Osteocyte (in vitro differentiated cells): ENCODE measurements at regions not wholly inside any gene's neighbourhood (a gene's known extent, or its start where the extent isn't known, plus 50 kb on each side); places are given as distances from the start of the nearest gene placed in this dataset.
A peak's percentile ranks its signal among the peaks of the same experiment; 100 is the strongest.
"Not testable (repeated sequence)": the region's sequence is repeated elsewhere in the genome, so short reads cannot be mapped to it uniquely, and the experiment has no call there.

Experiments
- DNase-seq: peaks from one replicate; pipeline ENCODE4 v3.0.0; 2021; ENCODE audit warnings: mixed read lengths; ENCODE audit not compliant: unreplicated experiment; ENCODE audit errors: extremely low spot score
- H3K27ac Mint-ChIP-seq: one replicate; pipeline ENCODE4 v1.8.0; 2021; ENCODE audit warnings: mild to moderate bottlenecking, mixed read lengths; ENCODE audit not compliant: unreplicated experiment
- H3K27me3 Mint-ChIP-seq: one replicate; pipeline ENCODE4 v1.8.0; 2021; ENCODE audit warnings: mixed read lengths; ENCODE audit not compliant: unreplicated experiment
- H3K36me3 Mint-ChIP-seq: one replicate; pipeline ENCODE4 v1.8.0; 2021; ENCODE audit warnings: mixed read lengths; ENCODE audit not compliant: unreplicated experiment
- H3K4me1 Mint-ChIP-seq: one replicate; pipeline ENCODE4 v1.8.0; 2021; ENCODE audit warnings: mixed read lengths; ENCODE audit not compliant: unreplicated experiment
- H3K4me3 Mint-ChIP-seq: one replicate; pipeline ENCODE4 v1.8.0; 2021; ENCODE audit warnings: mild to moderate bottlenecking, moderate library complexity, mixed read lengths; ENCODE audit not compliant: unreplicated experiment
- H3K9me3 Mint-ChIP-seq: one replicate; pipeline ENCODE4 v1.8.0; 2021; ENCODE audit warnings: mixed read lengths; ENCODE audit not compliant: unreplicated experiment
- TF ChIP-seq, protein P1 (sequence below): fragments of 200-600 bp; sonication (generic); IDR thresholded peaks from 2 replicates; pipeline ENCODE4 v1.5.0; 2021; ENCODE audit warnings: antibody characterized with exemption, mild to moderate bottlenecking, moderate library complexity

GRCh38 chr6:26956601-26957184 lies 290.8 kb upstream of the PRSS16 start:
- Mint-ChIP-seq H3K27ac (peak overlapping the region; percentile 95), H3K4me3 (peak overlapping the region; percentile 91)
- H3K4me1 Mint-ChIP-seq, H3K27me3 Mint-ChIP-seq, H3K9me3 Mint-ChIP-seq, H3K36me3 Mint-ChIP-seq: not testable (repeated sequence)
- TF ChIP-seq, protein P1, sequence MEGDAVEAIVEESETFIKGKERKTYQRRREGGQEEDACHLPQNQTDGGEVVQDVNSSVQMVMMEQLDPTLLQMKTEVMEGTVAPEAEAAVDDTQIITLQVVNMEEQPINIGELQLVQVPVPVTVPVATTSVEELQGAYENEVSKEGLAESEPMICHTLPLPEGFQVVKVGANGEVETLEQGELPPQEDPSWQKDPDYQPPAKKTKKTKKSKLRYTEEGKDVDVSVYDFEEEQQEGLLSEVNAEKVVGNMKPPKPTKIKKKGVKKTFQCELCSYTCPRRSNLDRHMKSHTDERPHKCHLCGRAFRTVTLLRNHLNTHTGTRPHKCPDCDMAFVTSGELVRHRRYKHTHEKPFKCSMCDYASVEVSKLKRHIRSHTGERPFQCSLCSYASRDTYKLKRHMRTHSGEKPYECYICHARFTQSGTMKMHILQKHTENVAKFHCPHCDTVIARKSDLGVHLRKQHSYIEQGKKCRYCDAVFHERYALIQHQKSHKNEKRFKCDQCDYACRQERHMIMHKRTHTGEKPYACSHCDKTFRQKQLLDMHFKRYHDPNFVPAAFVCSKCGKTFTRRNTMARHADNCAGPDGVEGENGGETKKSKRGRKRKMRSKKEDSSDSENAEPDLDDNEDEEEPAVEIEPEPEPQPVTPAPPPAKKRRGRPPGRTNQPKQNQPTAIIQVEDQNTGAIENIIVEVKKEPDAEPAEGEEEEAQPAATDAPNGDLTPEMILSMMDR: peak; percentile 78
- peak; percentile 96 for DNase-seq

DNA sequence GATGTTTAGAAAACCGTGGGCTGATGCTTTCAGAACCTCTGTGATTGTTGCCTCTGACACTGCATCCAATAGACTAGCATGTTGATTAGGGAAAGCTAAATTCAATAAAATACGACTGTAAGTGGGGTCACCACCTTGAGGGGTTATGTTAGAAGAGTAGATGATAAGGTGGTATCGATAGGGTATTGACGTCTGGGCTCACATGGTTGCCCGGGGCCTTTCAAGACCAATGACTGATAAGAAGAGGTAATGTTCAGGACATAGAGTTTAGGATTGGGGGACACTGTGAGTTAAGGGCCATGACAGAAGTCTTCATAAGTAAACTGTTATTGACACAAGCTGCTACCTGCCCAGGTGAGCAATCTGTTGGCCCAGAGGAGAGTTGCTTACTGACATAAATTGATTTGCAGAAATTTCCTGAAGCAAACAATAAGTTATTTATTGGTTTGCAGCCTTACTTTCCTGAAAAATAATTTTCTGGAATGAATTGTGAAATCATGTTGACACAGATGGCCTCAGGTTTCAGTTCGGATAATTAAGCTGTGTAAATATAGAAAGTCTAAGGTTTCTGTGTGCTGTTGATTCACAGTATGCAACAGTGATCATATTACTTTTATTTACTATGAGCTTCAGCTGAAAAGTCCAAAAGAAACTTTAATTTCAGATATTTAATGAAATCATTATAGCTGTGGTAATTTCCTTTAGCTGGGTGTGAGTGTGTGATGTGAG lies 289.9 kb upstream of the PRSS16 start:
- not testable (repeated sequence) for H3K27me3 Mint-ChIP-seq, H3K36me3 Mint-ChIP-seq, DNase-seq, H3K4me1 Mint-ChIP-seq, H3K9me3 Mint-ChIP-seq
- Mint-ChIP-seq H3K4me3 (peak overlapping the region; percentile 91), H3K27ac (peak overlapping the region; percentile 95)

DNA sequence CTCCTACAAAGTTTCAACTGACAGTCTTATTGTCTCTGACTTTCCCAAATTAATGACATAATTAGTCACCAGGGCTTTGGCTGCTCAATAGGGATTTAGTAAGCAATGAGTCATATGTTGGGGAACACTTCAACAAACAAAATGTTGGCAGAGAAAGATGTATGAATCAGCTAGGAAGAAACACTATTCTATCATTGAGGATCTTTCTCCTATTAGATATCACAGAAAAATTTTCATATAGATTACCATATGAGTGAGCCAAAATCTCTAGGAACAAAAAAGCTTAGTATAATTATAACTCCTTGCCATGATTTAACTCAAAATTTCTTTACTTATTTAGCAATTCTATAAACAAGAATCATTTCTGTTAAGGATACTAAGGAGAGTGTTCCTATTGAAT lies 286.3 kb upstream of the PRSS16 start:
- H3K4me1 Mint-ChIP-seq, H3K4me3 Mint-ChIP-seq, H3K27me3 Mint-ChIP-seq, H3K27ac Mint-ChIP-seq, H3K9me3 Mint-ChIP-seq, H3K36me3 Mint-ChIP-seq, DNase-seq: not testable (repeated sequence)

- no peaks in the 10 kb centered on the region for H3K36me3 Mint-ChIP-seq
- no peaks in the 10 kb centered on the region for H3K27me3 Mint-ChIP-seq
- TF ChIP-seq, protein P1: no peak
- H3K27ac Mint-ChIP-seq: no peak overlapping the region
- H3K9me3 Mint-ChIP-seq: peaks cover 3% of the 10 kb centered on the region
- H3K4me3 Mint-ChIP-seq: no peak overlapping the region
- H3K4me1 Mint-ChIP-seq: no peaks in the 10 kb centered on the region
- DNase-seq: no peak
These were observed 245.1 kb upstream of the PRSS16 start for GRCh38 chr6:27002447-27002846.

DNA sequence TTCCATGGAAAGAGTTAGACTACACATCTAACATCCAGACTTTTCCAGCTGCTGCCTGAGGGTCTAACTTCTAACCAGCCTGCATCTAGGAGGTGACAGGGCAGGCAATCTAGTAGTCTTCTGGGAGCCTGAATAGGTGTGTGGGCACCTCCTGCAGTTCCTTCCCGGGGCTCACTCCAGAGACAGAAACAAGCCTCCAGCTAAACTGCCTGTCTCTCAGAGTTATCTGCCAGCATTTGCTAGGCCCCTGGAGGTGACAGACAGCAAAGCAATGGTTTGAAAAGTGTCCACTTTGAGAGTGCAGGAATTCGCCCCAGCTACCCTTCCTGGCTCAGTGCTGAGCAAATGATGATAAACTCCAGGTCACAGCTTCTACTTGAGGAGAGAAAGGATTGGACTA lies 240.5 kb upstream of the PRSS16 start:
- DNase-seq: no peak
- Mint-ChIP-seq H3K4me3 (no peak overlapping the region), H3K4me1 (no peaks in the 10 kb centered on the region), H3K36me3 (no peaks in the 10 kb centered on the region), H3K9me3 (peaks cover 20% of the 10 kb centered on the region), H3K27me3 (no peaks in the 10 kb centered on the region), H3K27ac (no peak overlapping the region)
- TF ChIP-seq, protein P1: no peak

- not testable (repeated sequence) for DNase-seq, H3K27ac Mint-ChIP-seq, H3K36me3 Mint-ChIP-seq, H3K4me3 Mint-ChIP-seq, H3K27me3 Mint-ChIP-seq, H3K4me1 Mint-ChIP-seq
- H3K9me3 Mint-ChIP-seq: peaks cover 20% of the 10 kb centered on the region
These were observed 238.9 kb upstream of the PRSS16 start for GRCh38 chr6:27008613-27009012.

DNA sequence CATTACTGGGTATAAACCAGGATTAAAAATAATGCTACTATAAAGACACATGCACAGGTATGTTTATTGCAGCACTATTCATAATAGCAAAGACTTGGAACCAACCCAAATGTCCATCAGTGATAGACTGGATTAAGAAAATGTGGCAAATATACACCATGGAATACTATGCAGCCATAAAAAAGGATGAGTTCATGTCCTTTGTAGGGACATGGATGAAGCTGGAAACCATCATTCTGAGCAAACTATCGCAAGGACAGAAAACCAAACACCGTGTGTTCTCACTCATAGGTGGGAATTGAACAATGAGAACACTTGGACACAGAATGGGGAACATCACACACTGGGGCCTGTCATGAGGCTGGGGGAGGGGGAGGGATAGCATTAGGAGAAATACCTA lies 233.4 kb upstream of the PRSS16 start:
- not testable (repeated sequence) for DNase-seq, H3K4me1 Mint-ChIP-seq, H3K27ac Mint-ChIP-seq, H3K36me3 Mint-ChIP-seq, H3K27me3 Mint-ChIP-seq, H3K4me3 Mint-ChIP-seq
- H3K9me3 Mint-ChIP-seq: peaks cover 47% of the 10 kb centered on the region
